ENCODE measurements at regions not wholly inside any gene's neighbourhood (a gene's known extent, or its start where the extent isn't known, plus 50 kb on each side); places are given as distances from the start of the nearest gene placed in this dataset.

GRCh38 chr2:14288016-14288415, 344.5 kb upstream of the LRATD1 start:
- TF ChIP-seq, protein P1, sequence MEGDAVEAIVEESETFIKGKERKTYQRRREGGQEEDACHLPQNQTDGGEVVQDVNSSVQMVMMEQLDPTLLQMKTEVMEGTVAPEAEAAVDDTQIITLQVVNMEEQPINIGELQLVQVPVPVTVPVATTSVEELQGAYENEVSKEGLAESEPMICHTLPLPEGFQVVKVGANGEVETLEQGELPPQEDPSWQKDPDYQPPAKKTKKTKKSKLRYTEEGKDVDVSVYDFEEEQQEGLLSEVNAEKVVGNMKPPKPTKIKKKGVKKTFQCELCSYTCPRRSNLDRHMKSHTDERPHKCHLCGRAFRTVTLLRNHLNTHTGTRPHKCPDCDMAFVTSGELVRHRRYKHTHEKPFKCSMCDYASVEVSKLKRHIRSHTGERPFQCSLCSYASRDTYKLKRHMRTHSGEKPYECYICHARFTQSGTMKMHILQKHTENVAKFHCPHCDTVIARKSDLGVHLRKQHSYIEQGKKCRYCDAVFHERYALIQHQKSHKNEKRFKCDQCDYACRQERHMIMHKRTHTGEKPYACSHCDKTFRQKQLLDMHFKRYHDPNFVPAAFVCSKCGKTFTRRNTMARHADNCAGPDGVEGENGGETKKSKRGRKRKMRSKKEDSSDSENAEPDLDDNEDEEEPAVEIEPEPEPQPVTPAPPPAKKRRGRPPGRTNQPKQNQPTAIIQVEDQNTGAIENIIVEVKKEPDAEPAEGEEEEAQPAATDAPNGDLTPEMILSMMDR (IDR thresholded peaks at IDR 0.05 in 2 of 3, conservative IDR thresholded peaks at IDR 0.05 in 1 of 3; ENCODE audit: control insufficient read depth in 2 of 3, extremely low read depth in 1 of 3, insufficient read depth in 1 of 3, low read depth in 3 of 3, low read length in 3 of 3): no peak; a peak in 2 of 6 replicates
- TF ChIP-seq FOXK2 (IDR thresholded peaks at IDR 0.05) (no peak), TAF1 (IDR thresholded peaks at IDR 0.05; ENCODE audit: borderline replicate concordance, low read depth, low read length) (no peak), ZNF207 (IDR thresholded peaks at IDR 0.05; ENCODE audit: borderline replicate concordance) (no peak), RFX5 (IDR thresholded peaks at IDR 0.05; ENCODE audit: low read depth, low read length) (no peak), HCFC1 (IDR thresholded peaks at IDR 0.05; ENCODE audit: low read length) (no peak), ZNF274 (IDR thresholded peaks at IDR 0.05; ENCODE audit: insufficient read depth, insufficient read length) (no peak), POLR2A (IDR thresholded peaks at IDR 0.05; ENCODE audit: low read depth, low read length) (no peak), SIX5 (IDR thresholded peaks at IDR 0.05; ENCODE audit: low read depth, low read length, severe bottlenecking) (no peak), SREBF2 (IDR thresholded peaks at IDR 0.05; ENCODE audit: low read length) (no peak), POLR2AphosphoS5 (IDR thresholded peaks at IDR 0.05; ENCODE audit: low read length) (no peak), CREB1 (IDR thresholded peaks at IDR 0.05; ENCODE audit: low read depth) (no peak)
- TF ChIP-seq, protein P2, sequence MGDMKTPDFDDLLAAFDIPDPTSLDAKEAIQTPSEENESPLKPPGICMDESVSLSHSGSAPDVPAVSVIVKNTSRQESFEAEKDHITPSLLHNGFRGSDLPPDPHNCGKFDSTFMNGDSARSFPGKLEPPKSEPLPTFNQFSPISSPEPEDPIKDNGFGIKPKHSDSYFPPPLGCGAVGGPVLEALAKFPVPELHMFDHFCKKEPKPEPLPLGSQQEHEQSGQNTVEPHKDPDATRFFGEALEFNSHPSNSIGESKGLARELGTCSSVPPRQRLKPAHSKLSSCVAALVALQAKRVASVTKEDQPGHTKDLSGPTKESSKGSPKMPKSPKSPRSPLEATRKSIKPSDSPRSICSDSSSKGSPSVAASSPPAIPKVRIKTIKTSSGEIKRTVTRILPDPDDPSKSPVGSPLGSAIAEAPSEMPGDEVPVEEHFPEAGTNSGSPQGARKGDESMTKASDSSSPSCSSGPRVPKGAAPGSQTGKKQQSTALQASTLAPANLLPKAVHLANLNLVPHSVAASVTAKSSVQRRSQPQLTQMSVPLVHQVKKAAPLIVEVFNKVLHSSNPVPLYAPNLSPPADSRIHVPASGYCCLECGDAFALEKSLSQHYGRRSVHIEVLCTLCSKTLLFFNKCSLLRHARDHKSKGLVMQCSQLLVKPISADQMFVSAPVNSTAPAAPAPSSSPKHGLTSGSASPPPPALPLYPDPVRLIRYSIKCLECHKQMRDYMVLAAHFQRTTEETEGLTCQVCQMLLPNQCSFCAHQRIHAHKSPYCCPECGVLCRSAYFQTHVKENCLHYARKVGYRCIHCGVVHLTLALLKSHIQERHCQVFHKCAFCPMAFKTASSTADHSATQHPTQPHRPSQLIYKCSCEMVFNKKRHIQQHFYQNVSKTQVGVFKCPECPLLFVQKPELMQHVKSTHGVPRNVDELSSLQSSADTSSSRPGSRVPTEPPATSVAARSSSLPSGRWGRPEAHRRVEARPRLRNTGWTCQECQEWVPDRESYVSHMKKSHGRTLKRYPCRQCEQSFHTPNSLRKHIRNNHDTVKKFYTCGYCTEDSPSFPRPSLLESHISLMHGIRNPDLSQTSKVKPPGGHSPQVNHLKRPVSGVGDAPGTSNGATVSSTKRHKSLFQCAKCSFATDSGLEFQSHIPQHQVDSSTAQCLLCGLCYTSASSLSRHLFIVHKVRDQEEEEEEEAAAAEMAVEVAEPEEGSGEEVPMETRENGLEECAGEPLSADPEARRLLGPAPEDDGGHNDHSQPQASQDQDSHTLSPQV (IDR thresholded peaks at IDR 0.05): no peak
